ENCODE measurements at regions not wholly inside any gene's neighbourhood (a gene's known extent, or its start where the extent isn't known, plus 50 kb on each side); places are given as distances from the start of the nearest gene placed in this dataset.

DNA sequence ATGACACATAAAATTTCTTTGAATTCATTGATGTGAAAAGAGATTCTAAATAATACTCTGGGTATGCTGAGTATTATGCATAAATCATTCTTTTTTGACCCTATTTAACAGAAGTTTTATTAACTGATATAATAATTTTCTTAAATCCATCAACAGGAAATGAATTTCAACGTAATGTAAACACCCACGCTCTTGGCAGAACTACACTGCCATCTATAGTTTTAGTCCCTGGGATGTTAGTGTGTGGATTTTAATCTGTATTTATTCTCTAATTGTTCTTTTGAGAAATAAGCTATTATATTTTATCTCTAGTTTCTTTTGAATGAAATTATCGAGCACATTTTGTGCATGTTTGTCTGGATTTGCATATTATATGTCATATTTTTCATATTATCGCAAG is 666.8 kb upstream of the NDST4 start:
- no peak for TF ChIP-seq POLR2AphosphoS5 (IDR thresholded peaks at IDR 0.05; ENCODE audit: low read depth, low read length)
- TF ChIP-seq POLR2A (IDR thresholded peaks at IDR 0.05; ENCODE audit: low read depth, low read length) = no peak
- TF ChIP-seq PAX5 (IDR thresholded peaks at IDR 0.05; ENCODE audit: insufficient read depth, low read length, severe bottlenecking) = no peak

Measured in GM12891 (cell line).